OCI-LY3 (cell line): ENCODE measurements at regions not wholly inside any gene's neighbourhood (a gene's known extent, or its start where the extent isn't known, plus 50 kb on each side); places are given as distances from the start of the nearest gene placed in this dataset.

ENCODE experiments used
- EZH2phosphoT487 ChIP-seq: fragments of 200-600 bp; shearing (Covaris generic); IDR thresholded peaks from 2 replicates; pipeline ENCODE4 v1.6.1; 2018; ENCODE audit warnings: antibody characterized with exemption, mixed run types, low read depth
- TF ChIP-seq, protein P1 (sequence below): fragments of 200-600, 300-600 bp; sonication (generic); IDR thresholded peaks from 2 replicates; pipeline ENCODE4 v1.5.1; 2014; ENCODE audit warnings: antibody characterized with exemption, low read length, low read depth

DNA sequence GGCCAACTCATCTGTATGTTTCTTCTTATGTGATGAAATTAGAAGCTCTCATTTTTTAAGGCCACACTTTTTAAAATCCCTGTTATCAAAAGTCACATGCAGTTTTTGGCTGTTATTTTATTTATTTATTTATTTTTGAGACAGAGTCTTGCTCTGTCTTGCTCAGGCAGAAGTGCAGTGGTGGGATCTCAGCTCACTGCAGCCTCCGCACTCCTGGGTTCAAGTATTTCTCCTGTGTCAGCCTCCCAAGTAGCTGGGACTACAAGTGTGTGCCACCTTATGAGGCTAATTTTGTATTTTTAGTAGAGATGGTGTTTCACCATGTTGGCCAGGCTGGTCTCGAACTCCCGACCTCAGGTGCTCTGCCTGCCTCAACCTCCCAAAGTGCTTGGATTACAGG lies 1434.5 kb downstream of the LRFN5 start:
- TF ChIP-seq, protein P1, sequence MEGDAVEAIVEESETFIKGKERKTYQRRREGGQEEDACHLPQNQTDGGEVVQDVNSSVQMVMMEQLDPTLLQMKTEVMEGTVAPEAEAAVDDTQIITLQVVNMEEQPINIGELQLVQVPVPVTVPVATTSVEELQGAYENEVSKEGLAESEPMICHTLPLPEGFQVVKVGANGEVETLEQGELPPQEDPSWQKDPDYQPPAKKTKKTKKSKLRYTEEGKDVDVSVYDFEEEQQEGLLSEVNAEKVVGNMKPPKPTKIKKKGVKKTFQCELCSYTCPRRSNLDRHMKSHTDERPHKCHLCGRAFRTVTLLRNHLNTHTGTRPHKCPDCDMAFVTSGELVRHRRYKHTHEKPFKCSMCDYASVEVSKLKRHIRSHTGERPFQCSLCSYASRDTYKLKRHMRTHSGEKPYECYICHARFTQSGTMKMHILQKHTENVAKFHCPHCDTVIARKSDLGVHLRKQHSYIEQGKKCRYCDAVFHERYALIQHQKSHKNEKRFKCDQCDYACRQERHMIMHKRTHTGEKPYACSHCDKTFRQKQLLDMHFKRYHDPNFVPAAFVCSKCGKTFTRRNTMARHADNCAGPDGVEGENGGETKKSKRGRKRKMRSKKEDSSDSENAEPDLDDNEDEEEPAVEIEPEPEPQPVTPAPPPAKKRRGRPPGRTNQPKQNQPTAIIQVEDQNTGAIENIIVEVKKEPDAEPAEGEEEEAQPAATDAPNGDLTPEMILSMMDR, result no peak
- no peak for TF ChIP-seq EZH2phosphoT487
